HG02623 (cell line): ENCODE measurements at regions not wholly inside any gene's neighbourhood (a gene's known extent, or its start where the extent isn't known, plus 50 kb on each side); places are given as distances from the start of the nearest gene placed in this dataset.
"Not testable (repeated sequence)": the region's sequence is repeated elsewhere in the genome, so short reads cannot be mapped to it uniquely, and the experiment has no call there.

Source experiments
- ATAC-seq: cut with Tn5 transposase; IDR thresholded peaks from one replicate; pipeline ENCODE4 v1.9.1; 2021; ENCODE audit warnings: moderate library complexity; ENCODE audit not compliant: unreplicated experiment

DNA sequence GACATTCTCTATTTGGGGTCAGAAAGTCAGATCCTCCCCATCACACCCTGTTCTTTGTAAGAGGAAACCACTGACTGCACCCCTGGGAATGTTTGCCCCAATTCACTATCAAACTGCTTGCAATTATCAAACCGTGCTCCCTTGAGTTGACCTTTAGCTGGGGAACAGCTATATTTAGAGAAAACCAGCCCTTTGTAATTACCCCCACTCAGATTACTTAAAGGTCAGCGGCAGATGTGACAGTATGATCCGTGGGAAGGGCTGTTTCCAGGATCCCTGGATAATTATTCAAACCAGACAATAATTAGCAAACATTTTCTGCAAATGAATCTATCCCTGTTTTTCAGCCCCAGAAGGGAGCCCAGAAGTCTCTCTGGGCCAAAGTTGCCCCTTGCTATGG lies 242.7 kb downstream of the RRAGC start:
- ATAC-seq: no peak

DNA sequence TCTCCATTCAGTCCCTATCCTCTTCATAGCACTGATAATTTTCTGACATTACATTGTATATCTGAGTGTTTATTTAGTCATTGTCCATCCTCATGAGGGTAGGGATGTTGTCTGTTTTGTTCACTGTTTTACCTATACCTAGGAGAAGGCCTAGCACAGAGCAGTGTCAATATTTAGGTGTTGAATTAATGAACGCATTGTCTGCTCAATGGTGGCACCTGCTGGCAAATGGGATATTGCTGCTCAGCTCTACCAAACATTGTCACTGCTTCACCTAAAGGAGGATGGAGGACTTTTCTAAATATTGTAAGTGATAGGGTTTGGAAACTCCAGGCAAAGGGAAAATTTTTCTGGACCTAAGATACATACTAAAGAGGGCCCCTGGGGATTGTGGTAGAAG lies 243.9 kb downstream of the RRAGC start:
- ATAC-seq: no peak

DNA sequence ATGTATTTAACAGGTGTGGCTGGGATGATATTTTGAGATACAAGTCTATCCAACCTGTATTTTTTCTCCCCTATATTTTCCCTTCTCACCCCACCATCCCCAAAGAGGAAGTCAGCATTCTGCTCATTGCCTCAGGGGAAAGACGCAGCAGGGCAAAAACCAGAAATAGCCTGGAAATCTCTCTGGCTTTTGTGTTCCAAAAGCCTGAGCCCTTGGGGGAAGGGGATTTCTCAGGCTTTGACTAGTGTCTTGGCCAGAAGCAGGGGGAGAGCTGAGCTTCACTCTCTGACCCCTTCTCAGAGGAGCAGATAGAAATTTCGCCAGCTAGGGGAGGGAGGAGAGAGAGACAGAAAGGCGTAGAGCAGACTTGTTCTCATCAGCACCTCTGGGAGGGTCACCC lies 244.7 kb downstream of the RRAGC start:
- no peak for ATAC-seq

DNA sequence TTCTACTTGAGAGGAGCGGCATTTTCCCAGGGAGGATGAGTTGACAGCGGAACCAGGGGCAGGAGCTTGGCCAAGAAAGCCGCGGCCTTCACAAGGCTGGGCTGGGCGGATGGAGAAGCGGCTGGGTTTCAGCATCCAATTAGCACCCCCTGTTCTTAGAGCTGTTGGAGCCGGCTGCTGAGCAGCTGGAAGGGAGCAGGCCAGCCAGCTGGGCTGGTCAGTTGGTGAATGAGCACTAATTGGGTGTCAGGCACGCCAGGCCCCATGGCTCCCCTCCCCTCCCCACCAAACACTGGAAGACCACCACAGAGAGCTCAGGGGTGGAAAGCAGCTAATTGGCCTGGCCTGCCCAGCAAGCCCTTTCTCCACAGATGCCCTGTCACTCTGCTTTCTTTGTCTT lies 245.6 kb downstream of the RRAGC start:
- no peak for ATAC-seq

DNA sequence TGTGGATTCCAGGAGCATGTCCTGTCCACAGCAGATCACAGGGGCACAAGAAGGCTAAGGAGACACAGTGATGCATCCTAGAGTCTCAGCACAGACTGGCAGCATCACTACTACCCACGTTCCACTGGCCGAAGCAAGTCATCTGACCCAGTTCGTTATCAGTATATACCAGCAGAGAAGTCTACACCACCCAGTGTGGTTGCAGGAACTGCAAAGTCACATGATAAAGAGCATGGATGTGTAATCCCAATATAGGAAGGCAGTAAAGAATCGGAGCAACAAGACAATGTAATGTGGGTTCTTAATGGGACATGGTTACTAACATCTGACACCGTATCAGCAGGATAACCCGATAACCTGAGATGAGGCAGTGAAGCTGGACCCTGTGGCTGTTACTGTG lies 246.6 kb downstream of the RRAGC start:
- ATAC-seq: no peak

DNA sequence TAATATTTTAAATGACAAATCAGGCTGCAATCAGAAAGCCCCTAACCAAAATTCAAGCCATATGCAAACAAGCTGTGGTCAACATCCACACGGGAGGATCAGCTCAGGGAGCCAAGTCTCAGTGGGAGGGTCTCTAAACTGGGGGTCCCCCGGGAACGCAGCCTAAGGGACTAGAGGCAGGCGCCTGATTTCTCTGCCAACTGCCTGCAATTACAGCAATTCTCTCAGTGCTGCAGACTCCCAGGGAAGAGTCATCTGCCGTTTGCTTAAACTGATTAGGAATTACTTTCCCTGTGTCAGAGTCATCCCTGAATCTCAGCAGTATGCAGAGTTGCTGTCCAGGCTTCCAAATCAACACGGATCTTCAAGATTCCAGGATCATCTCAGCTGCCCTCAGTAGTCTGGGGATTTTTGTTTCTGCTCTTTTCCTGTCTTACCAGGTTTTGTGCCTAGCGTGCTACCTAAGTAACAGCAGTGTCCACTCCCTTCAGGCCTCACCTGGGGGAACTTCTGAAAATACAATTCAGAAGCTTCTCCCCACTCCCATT lies 247.8 kb downstream of the RRAGC start:
- ATAC-seq: no peak

DNA sequence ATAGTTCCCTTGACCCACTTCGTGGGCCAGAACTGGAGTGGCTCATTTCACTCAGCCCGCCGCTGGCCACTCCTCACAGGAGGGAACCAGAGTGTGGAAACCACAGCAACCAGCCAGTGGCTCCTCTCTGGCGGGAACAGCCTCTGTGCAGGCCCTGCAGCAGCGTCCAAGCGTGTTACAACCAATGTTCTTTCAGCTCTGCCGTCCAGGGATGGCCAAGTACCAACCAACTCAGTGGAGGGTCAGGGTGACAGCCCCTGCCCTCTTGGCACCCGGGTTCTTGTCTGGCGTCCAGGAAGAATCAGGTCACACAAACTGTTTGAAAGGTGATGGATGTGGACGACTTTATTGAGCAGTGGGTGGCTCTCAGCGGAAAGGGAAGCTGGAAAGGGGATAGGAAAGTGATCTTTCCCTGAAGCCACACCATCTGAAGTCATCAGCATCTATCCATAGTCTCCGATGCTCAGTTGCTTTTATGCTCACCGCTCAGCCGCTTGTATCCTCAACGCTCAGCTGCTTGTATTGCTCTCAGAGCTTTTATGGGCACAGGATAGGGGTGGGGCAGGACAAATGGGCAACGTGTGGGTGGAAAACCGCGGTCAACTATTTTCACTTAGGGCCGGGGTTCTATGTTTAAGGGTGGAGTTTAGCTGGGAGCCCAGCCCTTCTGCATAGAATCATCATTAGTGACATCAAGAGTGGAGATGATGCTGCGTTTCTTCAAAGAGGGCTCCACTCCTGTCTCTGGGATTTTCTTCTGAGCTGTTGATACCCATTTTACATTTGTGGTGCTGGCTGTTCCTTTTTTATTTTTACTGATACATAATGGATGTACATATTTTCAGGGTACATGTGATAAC lies 250.2 kb downstream of the RRAGC start:
- ATAC-seq: no peak

DNA sequence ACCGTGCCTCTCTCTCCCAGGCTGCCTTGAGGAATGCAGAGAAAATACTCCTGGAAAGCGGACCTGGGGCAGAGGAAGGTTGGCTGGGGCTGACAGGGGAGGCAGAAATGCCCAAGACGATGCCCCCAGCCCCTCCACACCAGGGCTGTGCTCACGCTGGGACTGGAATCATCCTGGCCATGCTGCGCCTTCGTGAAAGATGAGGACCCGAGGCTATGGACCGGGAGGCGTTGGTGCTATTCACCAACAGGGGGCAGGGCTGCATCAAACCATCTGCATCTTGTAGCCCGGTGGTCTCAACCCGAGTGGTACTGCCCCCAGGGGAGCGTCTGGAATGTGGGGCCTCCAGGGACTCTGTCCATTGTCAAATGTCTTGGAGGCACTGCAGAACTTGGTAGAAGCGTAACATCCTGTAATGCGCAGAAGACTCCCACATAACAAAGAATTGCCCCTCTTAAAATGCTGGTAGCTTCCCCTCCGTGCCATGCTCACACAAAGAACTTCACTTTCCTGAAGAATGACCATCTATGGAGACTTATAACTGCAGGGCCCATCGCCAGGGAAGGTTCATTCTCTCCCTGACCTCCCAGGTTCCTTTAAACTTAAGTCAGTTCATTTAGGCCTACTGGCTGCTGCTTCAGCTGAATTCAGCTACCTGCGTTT lies 251.2 kb downstream of the RRAGC start:
- ATAC-seq: no peak

DNA sequence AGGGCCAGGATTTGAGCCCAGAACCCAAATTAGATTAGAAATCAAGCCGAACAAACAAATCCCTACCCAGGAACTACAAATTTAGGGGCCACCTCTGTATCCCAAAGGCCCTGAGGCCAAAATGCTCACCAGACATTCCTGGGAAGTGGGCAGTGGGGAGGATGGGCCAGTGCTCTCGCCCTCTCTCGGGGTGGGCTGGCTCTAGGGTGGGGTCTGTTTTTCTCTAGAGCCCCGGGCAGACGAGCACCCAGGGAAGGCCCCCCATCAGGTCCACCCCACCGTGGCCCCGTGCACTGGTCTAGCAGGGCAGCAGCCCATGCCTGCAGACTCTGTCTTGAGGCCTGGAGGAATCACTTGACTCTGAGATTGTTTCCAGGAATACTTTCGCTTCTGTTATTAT lies 252.0 kb downstream of the RRAGC start:
- ATAC-seq: no peak

DNA sequence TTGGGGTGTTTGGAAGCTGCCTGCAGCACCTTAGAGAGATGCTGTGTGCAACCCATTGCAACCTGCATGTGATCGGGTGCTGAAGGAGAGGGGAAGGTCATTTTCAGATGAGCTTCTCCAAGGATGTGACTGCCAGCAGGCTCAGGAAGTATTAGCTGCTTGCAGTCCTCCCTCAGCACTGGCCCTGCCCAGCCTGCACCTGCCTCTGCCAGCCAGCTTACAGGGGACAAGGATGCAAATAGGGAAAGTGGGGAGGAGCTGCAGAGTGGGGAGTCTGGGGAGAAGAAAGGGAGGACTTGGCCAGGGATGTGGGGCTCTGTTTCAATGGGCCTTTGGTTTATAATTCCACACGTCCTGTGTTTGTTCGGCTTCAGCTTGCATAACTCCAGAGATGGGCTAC lies 254.5 kb downstream of the RRAGC start:
- ATAC-seq: no peak

DNA sequence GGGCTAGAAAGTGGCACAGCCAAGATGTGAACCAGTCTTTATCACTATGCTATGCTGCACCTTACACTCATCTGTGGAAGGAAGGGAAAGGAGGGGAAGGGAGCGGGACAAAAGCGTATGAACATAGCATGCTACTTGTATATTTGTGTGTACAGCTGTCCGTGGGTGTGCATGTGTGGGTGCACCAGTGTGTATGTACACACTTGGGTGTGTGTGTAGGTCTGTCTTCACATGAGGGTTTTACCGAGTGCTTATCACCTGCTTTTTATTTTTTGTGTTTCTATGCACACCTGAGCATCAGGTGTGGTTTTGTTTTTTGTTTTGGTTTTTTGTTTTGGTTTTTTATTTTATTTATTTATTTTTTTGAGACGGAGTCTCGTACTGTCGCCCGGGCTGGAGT lies 255.7 kb downstream of the RRAGC start:
- no peak for ATAC-seq

DNA sequence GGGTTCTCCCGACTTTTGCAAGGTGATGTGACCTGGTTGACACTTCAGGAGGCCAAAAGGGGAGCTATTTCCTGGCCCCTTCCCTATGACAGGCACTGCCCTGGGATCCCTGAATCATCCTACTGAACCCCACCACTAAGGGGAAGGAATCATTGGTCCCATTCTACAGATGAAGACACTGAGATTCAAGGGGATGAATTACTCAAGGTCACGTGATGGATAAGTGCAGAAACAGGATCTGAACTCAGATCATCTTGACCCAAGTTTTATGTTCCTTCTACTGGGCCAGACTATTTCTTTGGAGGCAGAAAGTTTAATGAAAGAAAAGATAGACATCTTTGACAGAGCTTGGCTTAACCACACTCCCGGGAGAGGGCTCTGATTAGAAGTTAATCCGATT lies 258.7 kb downstream of the RRAGC start:
- no peak for ATAC-seq

DNA sequence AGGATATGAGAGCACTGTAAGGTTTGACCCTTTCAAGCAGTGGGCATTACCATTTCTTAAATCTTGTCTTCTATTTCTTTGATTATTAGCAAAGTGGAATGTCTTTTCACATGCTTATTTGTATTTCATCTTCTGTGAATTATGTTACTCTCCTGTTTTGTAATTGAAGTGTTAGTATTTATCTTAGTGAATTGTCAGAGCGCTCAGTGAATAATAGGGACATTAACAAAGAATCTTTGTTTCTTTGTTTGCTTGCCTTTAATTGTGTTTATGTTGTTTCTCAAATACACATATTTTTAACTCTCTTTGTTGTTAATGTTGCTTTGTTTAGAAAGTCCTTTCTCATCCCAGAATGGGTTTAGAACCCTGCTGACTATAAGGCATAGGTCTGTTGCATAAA lies 259.3 kb downstream of the RRAGC start:
- ATAC-seq: no peak

DNA sequence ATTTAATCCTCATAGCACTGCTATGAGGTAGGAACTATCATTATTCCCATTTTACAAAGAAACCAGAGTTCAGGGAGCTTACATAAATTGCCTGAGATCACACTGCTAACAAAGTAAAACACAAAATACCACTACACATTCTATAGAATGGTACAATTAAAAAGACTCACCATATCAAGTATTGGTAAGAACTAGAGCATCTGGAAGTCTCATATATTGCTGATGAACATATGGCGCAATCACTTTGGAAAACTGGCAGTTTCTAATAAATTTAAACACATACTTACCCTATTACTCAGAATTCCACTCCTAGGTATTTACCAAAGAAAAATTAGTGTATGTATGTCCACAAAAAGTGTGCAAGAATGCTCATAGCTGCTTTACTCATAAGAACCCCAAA lies 261.5 kb downstream of the RRAGC start:
- ATAC-seq: no peak

DNA sequence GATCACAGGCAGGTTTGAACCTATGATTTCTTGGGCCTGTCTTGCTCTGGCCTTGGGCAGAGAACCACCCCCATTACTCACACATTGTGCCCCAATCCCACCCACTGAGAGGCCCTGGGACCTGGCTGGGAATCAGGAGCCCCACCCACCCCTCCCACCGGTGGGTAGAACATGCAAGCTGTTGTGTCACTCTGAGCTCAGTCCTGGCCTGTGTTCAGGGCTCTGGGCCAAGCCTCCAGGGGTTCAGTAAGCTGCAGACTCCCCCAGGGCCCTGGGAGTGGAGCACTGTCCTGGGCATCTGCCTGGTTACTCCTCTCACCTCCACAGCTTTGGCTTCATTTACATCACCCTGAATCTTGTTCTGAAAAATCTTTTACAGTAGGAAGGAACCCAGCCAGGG lies 270.5 kb downstream of the RRAGC start:
- ATAC-seq: no peak

DNA sequence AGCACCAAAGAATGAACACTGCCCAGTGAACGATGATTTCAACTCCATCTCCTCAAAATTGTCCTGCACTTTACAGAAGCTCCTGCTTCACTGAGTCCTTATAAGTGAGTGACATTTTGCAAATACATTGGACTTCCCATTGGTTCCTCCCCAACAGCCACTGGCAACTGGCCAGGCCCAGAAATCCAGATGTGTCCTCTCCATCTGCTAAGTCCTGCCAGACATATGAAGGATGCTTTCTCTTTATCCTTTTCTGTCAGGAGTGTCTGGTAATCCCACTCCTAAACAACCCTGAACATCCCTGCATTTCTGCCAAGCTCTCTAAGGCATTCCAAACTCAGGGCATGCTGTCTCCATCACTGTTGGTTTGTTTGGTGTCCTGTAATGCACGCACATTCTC lies 271.8 kb downstream of the RRAGC start:
- ATAC-seq: no peak

DNA sequence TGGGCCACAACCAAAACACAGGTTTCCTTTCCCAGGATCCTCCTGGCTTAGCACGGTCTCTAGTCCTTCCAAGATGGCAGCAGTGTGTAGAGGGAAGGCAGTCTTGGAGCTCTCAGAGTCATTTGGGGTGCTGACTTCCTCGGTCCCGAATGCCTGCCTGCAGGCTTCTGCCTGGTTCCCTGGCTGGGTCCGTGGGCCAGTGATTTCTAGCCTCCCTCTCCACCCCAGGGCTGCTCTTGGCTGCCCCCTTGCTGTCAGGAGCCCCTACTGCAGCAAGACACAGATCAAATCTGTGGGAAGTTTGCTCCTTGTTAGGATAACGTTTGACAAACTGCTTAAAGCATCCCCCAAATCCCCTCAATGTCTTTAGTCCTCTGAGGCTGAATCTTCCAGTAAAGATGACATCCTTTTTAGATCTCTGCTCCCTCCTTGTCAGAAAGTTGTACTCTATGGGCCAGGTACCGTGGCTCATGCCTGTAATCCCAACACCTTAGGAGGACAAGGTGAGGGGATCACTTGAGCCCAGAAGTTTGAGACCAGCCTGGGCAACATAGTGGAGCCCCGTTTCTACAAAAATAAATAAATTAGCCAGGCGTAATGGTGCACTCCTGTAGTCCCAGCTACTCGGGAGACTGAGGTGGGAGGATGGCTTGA lies 272.5 kb downstream of the RRAGC start:
- no peak for ATAC-seq

DNA sequence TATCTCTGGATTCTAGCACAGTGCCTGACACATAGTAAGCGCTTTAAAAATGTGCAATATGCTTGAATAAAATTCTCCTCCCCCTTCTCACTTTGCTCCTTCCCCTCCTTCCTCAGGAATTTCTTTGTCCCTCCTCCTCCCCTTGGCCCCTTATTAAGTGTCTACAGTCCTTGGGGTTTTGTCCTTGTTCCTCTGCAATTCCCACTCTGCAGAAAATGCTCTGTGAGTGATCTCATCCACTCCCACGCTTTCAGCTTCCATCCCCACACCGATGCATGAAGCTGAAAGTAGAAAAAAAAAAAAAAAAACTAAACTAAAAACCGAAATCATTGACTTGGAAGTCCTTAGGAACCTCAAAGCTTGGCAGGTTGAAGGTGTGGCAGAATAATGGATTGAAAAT lies 273.6 kb downstream of the RRAGC start:
- ATAC-seq: no peak

DNA sequence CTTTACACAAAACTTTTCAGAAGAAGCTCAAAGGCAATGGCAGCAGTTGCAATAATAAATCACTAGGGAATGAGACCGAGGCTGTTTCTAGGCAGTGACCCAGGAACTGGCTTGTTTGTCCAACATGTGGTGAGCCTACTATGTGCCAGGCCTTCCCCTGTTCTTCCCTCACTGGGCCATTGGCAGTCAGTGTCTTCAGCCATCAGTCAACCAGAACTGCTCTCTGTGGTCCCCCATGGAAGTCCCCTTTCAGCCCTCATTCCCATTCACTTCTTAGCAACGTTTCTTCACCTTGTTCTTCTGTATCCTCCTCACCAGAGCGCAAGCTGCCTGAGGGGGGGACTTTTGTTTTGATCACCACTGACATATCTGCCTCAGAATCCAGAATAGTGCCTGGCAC lies 274.1 kb downstream of the RRAGC start:
- no peak for ATAC-seq

DNA sequence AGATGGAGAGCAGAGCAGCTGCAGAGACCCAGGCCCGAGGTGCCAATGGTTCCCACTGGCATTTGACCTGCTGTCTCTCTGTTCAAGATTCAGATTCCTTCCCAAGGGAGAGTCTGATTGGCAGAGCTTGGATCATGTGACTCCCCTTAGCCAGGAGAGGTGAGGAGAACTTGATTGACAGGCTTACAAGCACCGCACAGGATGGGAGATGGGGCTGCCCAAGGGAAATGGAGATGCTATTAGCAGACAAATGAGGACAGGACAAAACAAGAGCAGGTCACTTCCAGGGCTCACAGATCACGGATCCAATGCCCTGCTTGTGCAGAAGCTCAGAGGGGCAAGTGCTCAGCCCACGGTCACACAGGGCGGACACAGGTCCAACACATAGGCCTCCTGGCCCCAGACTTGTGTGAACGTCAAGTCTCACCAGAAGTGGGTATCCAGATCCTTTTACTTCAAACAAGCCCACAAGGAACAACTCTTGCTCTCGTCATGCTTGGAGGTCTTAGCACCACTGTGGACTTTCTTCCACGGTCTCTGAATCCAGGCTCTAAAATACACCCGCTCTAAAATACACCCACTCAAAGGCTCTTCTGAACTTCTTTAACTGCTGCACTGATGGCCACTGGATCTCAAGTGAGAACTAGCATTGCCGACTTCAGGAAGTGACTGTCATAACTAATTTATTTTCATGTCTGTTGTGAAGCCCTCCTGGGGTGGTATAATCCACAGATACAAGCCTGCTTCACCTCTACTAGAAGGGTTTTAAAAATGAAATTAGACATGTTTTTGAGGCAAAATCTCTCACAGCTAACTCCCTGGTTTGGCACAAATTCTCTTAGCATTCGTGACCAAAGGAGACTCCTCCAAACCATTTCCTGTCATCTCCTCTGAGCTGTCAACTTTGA lies 274.9 kb downstream of the RRAGC start:
- no peak for ATAC-seq

DNA sequence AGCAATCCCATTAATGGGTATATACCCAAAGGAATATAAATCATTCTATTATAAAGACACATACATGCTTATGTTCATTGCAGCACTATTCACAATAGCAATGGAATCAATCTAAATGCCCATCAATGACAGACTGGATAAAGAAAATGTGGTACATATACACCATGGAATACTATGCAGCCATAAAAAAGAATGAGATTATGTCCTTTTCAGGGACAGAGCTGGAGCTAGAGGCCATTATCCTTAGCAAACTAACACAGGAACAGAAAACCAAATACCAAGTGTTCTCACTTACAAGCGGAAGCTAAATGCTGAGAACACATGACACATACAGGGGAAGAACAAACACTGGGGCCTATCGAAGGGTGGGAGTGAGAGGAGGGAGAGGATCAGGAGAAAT lies 276.3 kb downstream of the RRAGC start:
- ATAC-seq: not testable (repeated sequence)
